D721Med (cell line): ENCODE measurements at regions not wholly inside any gene's neighbourhood (a gene's known extent, or its start where the extent isn't known, plus 50 kb on each side); places are given as distances from the start of the nearest gene placed in this dataset.

Source experiments
- DNase-seq: peaks from one replicate; pipeline ENCODE4 v3.0.0; 2011; ENCODE audit warnings: low spot score; ENCODE audit not compliant: insufficient read length
- FAIRE-seq: peaks from 2 replicates; lab custom pipeline; 2011; peaks lifted over from hg19 to GRCh38; lab: Jason Lieb, UNC
- TF ChIP-seq, protein P1 (sequence below): IDR thresholded peaks from 2 replicates; pipeline ENCODE4 v1.5.1; 2012; ENCODE audit warnings: mild to moderate bottlenecking, control low read depth; ENCODE audit not compliant: insufficient read depth; ENCODE audit errors: missing control alignments

GRCh38 chr6:134657343-134657742 is 292.6 kb downstream of the ALDH8A1 start:
- FAIRE-seq, result no peak
- TF ChIP-seq, protein P1, sequence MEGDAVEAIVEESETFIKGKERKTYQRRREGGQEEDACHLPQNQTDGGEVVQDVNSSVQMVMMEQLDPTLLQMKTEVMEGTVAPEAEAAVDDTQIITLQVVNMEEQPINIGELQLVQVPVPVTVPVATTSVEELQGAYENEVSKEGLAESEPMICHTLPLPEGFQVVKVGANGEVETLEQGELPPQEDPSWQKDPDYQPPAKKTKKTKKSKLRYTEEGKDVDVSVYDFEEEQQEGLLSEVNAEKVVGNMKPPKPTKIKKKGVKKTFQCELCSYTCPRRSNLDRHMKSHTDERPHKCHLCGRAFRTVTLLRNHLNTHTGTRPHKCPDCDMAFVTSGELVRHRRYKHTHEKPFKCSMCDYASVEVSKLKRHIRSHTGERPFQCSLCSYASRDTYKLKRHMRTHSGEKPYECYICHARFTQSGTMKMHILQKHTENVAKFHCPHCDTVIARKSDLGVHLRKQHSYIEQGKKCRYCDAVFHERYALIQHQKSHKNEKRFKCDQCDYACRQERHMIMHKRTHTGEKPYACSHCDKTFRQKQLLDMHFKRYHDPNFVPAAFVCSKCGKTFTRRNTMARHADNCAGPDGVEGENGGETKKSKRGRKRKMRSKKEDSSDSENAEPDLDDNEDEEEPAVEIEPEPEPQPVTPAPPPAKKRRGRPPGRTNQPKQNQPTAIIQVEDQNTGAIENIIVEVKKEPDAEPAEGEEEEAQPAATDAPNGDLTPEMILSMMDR, result no peak
- DNase-seq, result no peak

DNA sequence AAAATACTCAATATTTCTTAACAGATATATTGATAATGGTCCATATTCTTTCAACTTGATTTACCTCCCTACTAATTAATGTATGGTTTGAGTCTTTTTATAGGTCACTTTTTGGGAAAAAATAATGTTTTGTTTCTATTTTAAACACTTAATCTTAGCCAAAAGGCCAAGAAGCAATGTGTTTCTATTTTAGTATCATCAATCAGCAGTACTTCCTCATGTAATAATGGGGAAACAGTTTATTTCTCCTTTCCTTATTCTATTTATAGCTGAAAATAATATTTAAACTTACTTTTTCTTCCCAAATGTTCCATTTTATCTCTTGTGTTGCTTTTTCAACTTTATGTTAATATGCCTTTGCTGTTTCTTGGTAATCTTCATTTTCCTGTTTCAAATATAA is 295.1 kb downstream of the ALDH8A1 start:
- DNase-seq (no peak), FAIRE-seq (no peak)
- TF ChIP-seq, protein P1, result no peak

GRCh38 chr6:134651519-134651918 is 298.4 kb downstream of the ALDH8A1 start:
- no peak for FAIRE-seq
- DNase-seq, result no peak
- TF ChIP-seq, protein P1, result no peak

GRCh38 chr6:134647861-134648260 is 302.0 kb downstream of the ALDH8A1 start:
- no peak for FAIRE-seq
- no peak for DNase-seq

DNA sequence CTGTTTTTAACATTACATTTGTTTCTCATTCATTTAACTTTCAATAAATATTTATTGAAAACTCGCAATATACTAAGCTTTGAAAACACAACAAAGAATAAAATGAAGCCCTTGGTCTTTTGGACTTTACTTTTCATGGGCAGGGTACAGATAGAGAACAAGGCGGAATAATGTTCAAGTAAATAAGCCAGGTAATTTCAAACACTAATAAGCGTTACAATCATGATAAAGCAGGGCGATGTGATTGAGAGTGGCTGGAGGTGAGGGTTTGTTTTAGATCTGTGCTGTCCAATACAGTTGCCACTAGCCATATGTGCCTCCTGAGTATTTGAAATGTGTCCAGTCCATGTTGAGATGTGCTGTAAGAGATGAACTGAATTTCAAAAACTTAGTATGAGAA is 307.1 kb downstream of the ALDH8A1 start:
- no peak for FAIRE-seq
- DNase-seq, result no peak
- TF ChIP-seq, protein P1, result no peak

More at GRCh38 chr6:134647861-134648260, 302.0 kb downstream of the ALDH8A1 start:
- TF ChIP-seq, protein P1, result no peak

- TF ChIP-seq, protein P1, result no peak
- DNase-seq (no peak), FAIRE-seq (no peak)
Observed at GRCh38 chr6:134642279-134642678, 307.6 kb downstream of the ALDH8A1 start.

- no peak for DNase-seq
- FAIRE-seq, result peak; percentile 91
- TF ChIP-seq, protein P1, result peak; percentile 88
Observed at GRCh38 chr6:134640975-134641429, 308.9 kb downstream of the ALDH8A1 start.
